ENCODE measurements at regions not wholly inside any gene's neighbourhood (a gene's known extent, or its start where the extent isn't known, plus 50 kb on each side); places are given as distances from the start of the nearest gene placed in this dataset.
"Not testable (repeated sequence)": the region's sequence is repeated elsewhere in the genome, so short reads cannot be mapped to it uniquely, and the experiment has no call there.

GRCh38 chr17:68099341-68099753 is 63.8 kb downstream of the KPNA2 start:
- TF ChIP-seq CTCF (IDR thresholded peaks at IDR 0.05; ENCODE audit: low read length); EZH2 (IDR thresholded peaks at IDR 0.05; ENCODE audit: borderline replicate concordance, low read length): not testable (repeated sequence)

Data from OCI-LY1 (cell line).